Motor neuron (in vitro differentiated cells): ENCODE measurements at regions not wholly inside any gene's neighbourhood (a gene's known extent, or its start where the extent isn't known, plus 50 kb on each side); places are given as distances from the start of the nearest gene placed in this dataset.
A peak's percentile ranks its signal among the peaks of the same experiment; 100 is the strongest.

Source experiments
- ATAC-seq, 8 experiments: fragments of 200-7000 bp; cut with Tn5 transposase; replicated peaks in 6 of 8; 2 replicates each; pipeline ENCODE4 v1.8.0; 2021; ENCODE audit warnings: mild to moderate bottlenecking in 8 of 8, moderate library complexity in 8 of 8
- H3K27ac ChIP-seq, 2 donors: fragments of 250-450 bp; sonication (Bioruptor Pico); 2 replicates each; pipeline ENCODE4 v1.9.0; 2021; ENCODE audit warnings: antibody characterized with exemption in 2 of 2, mild to moderate bottlenecking in 2 of 2, moderate library complexity in 1 of 2
- H3K4me1 ChIP-seq, 2 donors: fragments of 250-450 bp; sonication (Bioruptor Pico); replicated peaks in 1 of 2; 2 replicates each; pipeline ENCODE4 v1.6.1; 2021; ENCODE audit warnings: antibody characterized with exemption in 2 of 2, mild to moderate bottlenecking in 2 of 2, moderate library complexity in 1 of 2
- H3K4me3 ChIP-seq, 5 donors: fragments of 250-450 bp; sonication (Bioruptor Pico); 2 replicates each; pipeline ENCODE4 v1.9.0; 2021; ENCODE audit warnings: antibody characterized with exemption in 5 of 5, mild to moderate bottlenecking in 5 of 5, moderate library complexity in 4 of 5
- WGBS, 10 experiments: fragments of 450-650 bp; shearing (Covaris generic); methylation state at CpG; one replicate each; pipeline ENCODE4 v1.0.0; 2022; 5-methylcytosine and 5-hydroxymethylcytosine counted together
- in situ Hi-C, 9 experiments: fragments of 400-800 bp; cut with MboI; loops; one replicate each; pipeline ENCODE4 v1.15.0; 2021; ENCODE audit warnings: low sequenced_read_pairs in 9 of 9, low pct_unique_long_range_greater_than_20kb in 2 of 9; ENCODE audit not compliant: unreplicated experiment in 9 of 9

DNA sequence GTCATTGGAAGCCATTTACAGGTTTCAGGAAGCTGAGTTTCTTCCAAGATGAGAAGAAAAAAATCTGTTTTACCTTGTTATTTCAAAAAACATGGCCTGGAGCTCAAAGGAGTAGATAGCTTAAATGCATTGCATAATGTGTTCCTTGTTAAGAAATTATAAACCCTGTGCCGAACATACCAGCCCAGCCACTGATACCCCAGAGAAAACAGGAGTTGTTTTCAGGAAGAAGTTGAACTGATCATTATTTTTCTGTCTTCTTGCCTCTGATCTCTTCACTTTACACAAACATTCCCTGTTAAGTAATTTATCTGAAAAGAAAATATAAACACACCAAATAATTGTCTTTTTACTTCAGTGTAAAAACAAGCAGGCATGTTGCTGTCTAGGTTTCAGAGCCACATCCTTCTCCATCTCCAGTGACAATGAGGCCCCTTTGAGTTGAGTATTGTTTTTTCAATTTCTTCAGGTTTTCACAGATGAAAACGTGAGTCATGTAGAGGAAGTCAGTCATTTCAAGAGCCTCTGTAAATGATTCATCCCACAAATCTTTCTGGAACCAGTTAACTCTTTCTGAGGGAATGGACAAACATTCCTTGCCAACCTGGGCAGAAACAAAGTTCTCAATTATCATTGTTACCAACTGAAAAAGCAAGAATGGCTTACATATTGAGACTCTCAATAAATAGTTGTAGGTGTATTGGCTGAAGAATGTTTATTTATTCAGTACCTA lies 244.2 kb downstream of the IPMK start:
- no peak overlapping the region for H3K4me3 ChIP-seq
- 0 to 51% (median 0%) methylated on average over 1 to 2 of the region's 2 CpGs for whole genome bisulfite sequencing, 10 experiments
- ATAC-seq: peak in 7 of 8 experiments; percentile 50 to 92 (median 72)
- H3K27ac ChIP-seq: no peak overlapping the region
- in situ Hi-C loops: no loop called here
- peaks cover 6 to 12% of the 10 kb centered on the region in 2 donors for H3K4me1 ChIP-seq

GRCh38 chr10:58019863-58020537 lies 247.7 kb downstream of the IPMK start:
- Histone ChIP-seq H3K4me1 (peaks cover 0 to 39% of the 10 kb centered on the region in 2 donors), H3K4me3 (no peak overlapping the region), H3K27ac (no peak overlapping the region)
- no peak for ATAC-seq
- WGBS, 10 experiments: 33 to 100% (median 70%) methylated on average over 1 to 3 of the region's 3 CpGs
- in situ Hi-C loops: no loop called here

- no peak overlapping the region for H3K4me3 ChIP-seq
- ATAC-seq: peak in 6 of 8 experiments; percentile 52 to 94 (median 74)
- peaks cover 0 to 33% of the 10 kb centered on the region in 2 donors for H3K4me1 ChIP-seq
- 0 to 90% (median 71%) methylated on average over 2 to 5 of the region's 5 CpGs for WGBS, 10 experiments
- in situ Hi-C loops: no loop called here
- H3K27ac ChIP-seq: peak overlapping the region in 1 of 2 donors; percentile 46
Measured at GRCh38 chr10:58017719-58018367, 249.9 kb downstream of the IPMK start.

- no peak for ATAC-seq
- H3K4me1 ChIP-seq: peaks cover 0 to 43% of the 10 kb centered on the region in 2 donors
- 44 to 100% (median 100%) methylated on average over 1 of the region's 1 CpG; no CpG with 5 or more reads in 3 of the 10 experiments for WGBS, 10 experiments
- H3K27ac ChIP-seq: no peak overlapping the region
- in situ Hi-C loops: no loop called here
- no peak overlapping the region for H3K4me3 ChIP-seq
Measured at GRCh38 chr10:58016614-58017013, 251.1 kb downstream of the IPMK start.

GRCh38 chr10:58014436-58014835 lies 253.3 kb downstream of the IPMK start:
- H3K4me1 ChIP-seq: peaks cover 0 to 61% of the 10 kb centered on the region in 2 donors
- ATAC-seq: no peak
- 14 to 100% (median 86%) methylated on average over 1 of the region's 1 CpG; no CpG with 5 or more reads in 3 of the 10 experiments for WGBS, 10 experiments
- in situ Hi-C loops: no loop called here
- no peak overlapping the region for H3K27ac ChIP-seq
- H3K4me3 ChIP-seq: no peak overlapping the region

DNA sequence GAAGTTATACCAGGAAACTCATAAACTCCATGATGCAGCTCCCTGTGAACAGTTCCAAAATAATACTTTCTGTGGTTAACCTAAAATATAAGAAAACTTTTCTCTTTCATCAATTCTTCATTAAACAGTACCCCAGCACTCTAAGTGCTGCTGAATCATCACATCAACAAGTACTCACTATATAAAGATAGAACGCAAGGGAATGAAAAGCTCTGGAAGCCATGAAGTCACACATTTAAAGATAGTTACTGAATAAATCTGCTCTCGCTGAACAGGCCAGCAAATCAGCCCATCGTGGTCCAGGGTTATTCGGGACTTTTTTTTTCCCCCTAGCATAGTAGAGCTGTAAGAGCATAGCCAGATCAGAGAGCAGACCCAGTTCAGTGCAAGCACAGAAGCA lies 254.3 kb downstream of the IPMK start:
- Histone ChIP-seq H3K4me1 (peaks cover 0 to 66% of the 10 kb centered on the region in 2 donors), H3K4me3 (no peak overlapping the region), H3K27ac (no peak overlapping the region)
- WGBS, 10 experiments: 37 to 94% (median 80%) methylated on average over 1 to 4 of the region's 4 CpGs; no CpG with 5 or more reads in 1 of the 10 experiments
- in situ Hi-C loops: no loop called here
- ATAC-seq: peak in 2 of 8 experiments; percentile 2 to 47

GRCh38 chr10:58010073-58010702 lies 257.5 kb downstream of the IPMK start:
- ATAC-seq: peak in 5 of 8 experiments; percentile 86 to 94 (median 93)
- Histone ChIP-seq H3K27ac (peak overlapping the region; percentile 40 to 51), H3K4me3 (no peak overlapping the region), H3K4me1 (peaks cover 0 to 36% of the 10 kb centered on the region in 2 donors)
- 33 to 66% (median 58%) methylated on average over 2 to 5 of the region's 5 CpGs; no CpG with 5 or more reads in 3 of the 10 experiments for WGBS, 10 experiments
- in situ Hi-C loops: no loop called here

DNA sequence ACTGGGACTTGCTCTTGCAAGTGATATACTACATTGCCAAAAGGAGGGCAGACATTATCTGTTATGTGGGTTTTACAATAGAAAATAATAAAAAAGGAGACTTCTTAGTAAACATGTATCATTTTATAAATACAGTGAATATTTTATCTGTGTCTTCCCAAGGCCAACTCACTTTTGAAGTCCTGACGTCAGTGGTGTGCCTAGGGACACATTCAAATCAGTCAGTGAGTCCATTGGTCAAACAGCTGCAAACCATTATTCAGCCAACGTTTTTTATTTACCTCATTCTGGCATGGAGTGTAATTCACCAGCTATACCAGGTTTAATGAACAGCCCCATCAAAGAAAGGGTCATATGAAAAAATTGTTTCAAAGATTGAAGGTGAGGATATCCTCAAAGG lies 263.7 kb downstream of the IPMK start:
- in situ Hi-C loops: no loop called here

DNA sequence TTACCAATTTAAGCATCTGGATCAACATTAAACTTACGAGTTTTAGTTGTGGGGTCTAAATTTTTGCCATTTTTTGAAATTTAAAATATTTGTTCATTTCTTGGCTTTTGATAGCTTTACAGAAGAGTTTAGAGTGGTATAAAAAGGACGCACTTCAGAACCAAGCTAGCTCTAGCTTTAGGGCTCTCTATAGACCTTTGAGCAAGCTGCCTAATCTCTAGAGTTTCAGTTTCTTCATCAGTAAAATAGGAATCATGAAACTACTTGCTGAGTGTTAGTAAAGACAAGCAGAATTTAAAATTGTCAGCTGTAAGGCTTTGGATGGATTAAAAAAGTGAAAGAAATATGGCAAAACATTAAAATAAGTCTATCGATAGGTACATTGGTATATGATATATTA lies 266.5 kb downstream of the IPMK start:
- no peak for ATAC-seq
- H3K4me1 ChIP-seq: peaks cover 0 to 2% of the 10 kb centered on the region in 2 donors
- 54 to 100% (median 89%) methylated on average over 1 to 3 of the region's 3 CpGs for WGBS, 10 experiments
- H3K4me3 ChIP-seq: no peak overlapping the region
- no peak overlapping the region for H3K27ac ChIP-seq
- in situ Hi-C loops: no loop called here

More for the DNA sequence above, 263.7 kb downstream of the IPMK start:
- ATAC-seq: peak in 1 of 8 experiments; percentile 23
- H3K27ac ChIP-seq: no peak overlapping the region
- WGBS, 10 experiments: 0 to 74% (median 20%) methylated on average over 1 to 2 of the region's 2 CpGs; no CpG with 5 or more reads in 3 of the 10 experiments
- H3K4me1 ChIP-seq: peaks cover 2 to 3% of the 10 kb centered on the region in 2 donors
- no peak overlapping the region for H3K4me3 ChIP-seq

DNA sequence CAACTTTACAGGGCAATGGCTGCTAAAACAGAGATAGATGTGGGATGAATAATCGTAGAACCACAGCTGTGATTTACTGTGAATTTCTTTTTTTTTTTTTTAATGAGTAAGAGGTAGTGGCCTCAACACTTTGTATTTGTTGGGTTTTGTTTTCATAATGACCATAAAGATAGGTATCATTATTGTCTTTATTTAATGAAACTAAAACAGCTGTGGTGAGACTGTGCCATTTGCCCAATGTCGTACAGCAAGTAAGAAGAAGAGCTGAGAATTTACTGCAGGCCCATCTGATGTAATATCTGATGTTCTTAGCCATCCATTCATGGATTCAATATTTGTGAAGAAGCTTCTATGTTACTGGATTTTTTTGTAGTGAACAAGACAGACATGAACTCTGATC lies 271.2 kb downstream of the IPMK start:
- WGBS, 10 experiments: 46 to 100% (median 88%) methylated on average over 1 to 2 of the region's 2 CpGs; no CpG with 5 or more reads in 3 of the 10 experiments

DNA sequence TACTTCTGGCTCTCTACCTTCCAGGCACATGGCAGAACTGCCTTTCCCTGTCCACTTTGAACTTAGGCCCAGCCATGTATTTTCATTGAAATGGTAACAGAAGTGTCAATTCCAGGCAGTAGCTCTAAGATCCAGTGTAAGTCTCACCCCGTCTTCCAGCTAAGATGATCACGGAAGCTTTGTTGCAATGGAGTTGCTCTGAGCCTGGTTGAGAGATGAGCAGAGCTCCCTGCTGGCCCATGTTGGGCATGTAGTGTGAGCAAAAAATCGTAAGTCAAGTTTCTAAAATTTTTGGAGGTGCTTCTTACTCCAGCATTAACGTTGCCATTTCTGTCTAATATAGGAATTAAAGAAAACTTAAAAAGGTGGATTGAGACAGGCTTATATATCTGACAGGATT lies 274.4 kb downstream of the IPMK start:
- Histone ChIP-seq H3K4me3 (no peak overlapping the region), H3K27ac (no peak overlapping the region), H3K4me1 (peaks cover 4 to 21% of the 10 kb centered on the region in 2 donors)
- in situ Hi-C loops: no loop called here
- peak in 1 of 8 experiments; percentile 12 for ATAC-seq
- WGBS, 10 experiments: 31 to 100% (median 80%) methylated on average over 1 to 4 of the region's 4 CpGs

More for the DNA sequence above, 271.2 kb downstream of the IPMK start:
- in situ Hi-C loops: no loop called here
- Histone ChIP-seq H3K27ac (no peak overlapping the region), H3K4me1 (peaks cover 2 to 6% of the 10 kb centered on the region in 2 donors), H3K4me3 (no peak overlapping the region)
- ATAC-seq: no peak

GRCh38 chr10:57992321-57993077 lies 275.2 kb downstream of the IPMK start:
- Histone ChIP-seq H3K4me1 (peaks cover 4 to 21% of the 10 kb centered on the region in 2 donors), H3K27ac (no peak overlapping the region), H3K4me3 (no peak overlapping the region)
- peak in 5 of 8 experiments; percentile 58 to 69 (median 61) for ATAC-seq
- in situ Hi-C loops: no loop called here
- WGBS, 10 experiments: 10 to 90% (median 62%) methylated on average over 2 to 5 of the region's 5 CpGs; no CpG with 5 or more reads in 1 of the 10 experiments
